ENCODE measurements at regions not wholly inside any gene's neighbourhood (a gene's known extent, or its start where the extent isn't known, plus 50 kb on each side); places are given as distances from the start of the nearest gene placed in this dataset.

- POLR2A ChIA-PET = no interaction called here
- Histone ChIP-seq H3K4me1 (ENCODE audit: control insufficient read depth, insufficient read depth, low read length) (no peaks in the 10 kb centered on the region), H2AFZ (ENCODE audit: control insufficient read depth, low read depth, low read length) (no peak overlapping the region), H4K20me1 (ENCODE audit: control insufficient read depth, insufficient read depth) (no peaks in the 10 kb centered on the region), H3K27ac (ENCODE audit: control insufficient read depth, insufficient read depth) (no peak overlapping the region), H3K79me2 (ENCODE audit: control insufficient read depth, insufficient read depth, low read length) (no peaks in the 10 kb centered on the region), H3K4me2 (ENCODE audit: control insufficient read depth, insufficient read depth) (no peak overlapping the region), H3K36me3 (ENCODE audit: control insufficient read depth in 2 of 2, insufficient read depth in 2 of 2, low read length in 1 of 2) (no peaks in the 10 kb centered on the region), H3K4me3 (no peak overlapping the region), H3K9ac (ENCODE audit: control insufficient read depth, insufficient read depth, low read length) (no peak overlapping the region), H3K27me3 (replicated peaks in 1 of 2; ENCODE audit: control insufficient read depth in 2 of 2, insufficient read depth in 2 of 2, low read length in 1 of 2) (no peaks in the 10 kb centered on the region), H3K9me3 (replicated peaks; ENCODE audit: control insufficient read depth, insufficient read depth, low read length) (no peaks in the 10 kb centered on the region; the same call in 2 of the 3 replicates)
- in situ Hi-C loops (cut with MboI) (no loop called here), intact Hi-C loops (cut with micrococcal nuclease; ENCODE audit: unreplicated experiment) (no loop called here)
- no TSS peak for BruUV-seq (replicated peaks)
- RAD21 ChIA-PET (ENCODE audit: unreplicated experiment) = no interaction called here
- TF ChIP-seq HDAC2 (IDR thresholded peaks at IDR 0.05) = no peak
- TF ChIP-seq USF1 (IDR thresholded peaks at IDR 0.05; ENCODE audit: borderline replicate concordance, extremely low read length, insufficient read depth, low read depth, low read length) = no peak
- no peak for TF ChIP-seq ZBTB33 (IDR thresholded peaks at IDR 0.05)
- no peak for TF ChIP-seq RELA (IDR thresholded peaks at IDR 0.05; ENCODE audit: borderline replicate concordance, partially characterized antibody)
- no peak for TF ChIP-seq SP1 (IDR thresholded peaks at IDR 0.05; ENCODE audit: low read depth, low read length)
- no peak for TF ChIP-seq BMI1 (IDR thresholded peaks at IDR 0.05; ENCODE audit: borderline replicate concordance)
- TF ChIP-seq SUPT20H (IDR thresholded peaks at IDR 0.05; ENCODE audit: borderline replicate concordance, control insufficient read depth, low read depth, low read length) = no peak
- TF ChIP-seq HDGF (IDR thresholded peaks at IDR 0.05) = no peak
- no peak for TF ChIP-seq HCFC1 (IDR thresholded peaks at IDR 0.05; ENCODE audit: low read length)
- SMC1A ChIA-PET (ENCODE audit: uncharacterized antibody, unreplicated experiment) = no interaction called here
- CTCF ChIA-PET = no interaction called here
- no peak for FAIRE-seq
- ATAC-seq = no peak
- no peak for DNase-seq (ENCODE audit: low read depth, low spot score)
Measured at GRCh38 chr20:55761797-55762196, 243.5 kb downstream of the CBLN4 start.

All from GM12878 (cell line).